Cardiac fibroblast (primary cell): ENCODE measurements at regions not wholly inside any gene's neighbourhood (a gene's known extent, or its start where the extent isn't known, plus 50 kb on each side); places are given as distances from the start of the nearest gene placed in this dataset.

Experiments used
- DNase-seq, 2 donors: peaks; one replicate each; pipeline versions ENCODE4 v3.0.0 to v3.0.0-alpha.2; 2010; ENCODE audit warnings: low read depth in 2 of 2
- H3K4me3 ChIP-seq, 2 donors: replicated peaks in 1 of 2; 1 replicate in 1 of 2; 2 replicates in 1 of 2; pipeline ENCODE4 v1.5.1; 2011; ENCODE audit warnings: low read depth in 2 of 2, low read length in 2 of 2, mild to moderate bottlenecking in 2 of 2, moderate library complexity in 1 of 2
- CTCF ChIP-seq: IDR thresholded peaks from one replicate; pipeline ENCODE4 v1.5.1; 2011; ENCODE audit warnings: low read depth, mild to moderate bottlenecking, low read length, inconsistent platforms

GRCh38 chr7:55644567-55644966 lies 72.3 kb upstream of the VOPP1 start:
- no peak for DNase-seq
- TF ChIP-seq CTCF = no peak
- H3K4me3 ChIP-seq = no peak overlapping the region

GRCh38 chr7:55642266-55642665 lies 70.0 kb upstream of the VOPP1 start:
- H3K4me3 ChIP-seq = no peak overlapping the region
- TF ChIP-seq CTCF = no peak
- DNase-seq = no peak

- no peak for TF ChIP-seq CTCF
- H3K4me3 ChIP-seq = no peak overlapping the region
- DNase-seq = no peak
Observed at GRCh38 chr7:55641811-55642210, 69.5 kb upstream of the VOPP1 start.

GRCh38 chr7:55641273-55641691 lies 69.0 kb upstream of the VOPP1 start:
- DNase-seq = peak; percentile 84 to 91
- peak; percentile 67 for TF ChIP-seq CTCF
- no peak overlapping the region for H3K4me3 ChIP-seq

- TF ChIP-seq CTCF = no peak
- no peak for DNase-seq
- H3K4me3 ChIP-seq = no peak overlapping the region
Observed at GRCh38 chr7:55639640-55640039, 67.3 kb upstream of the VOPP1 start.

GRCh38 chr7:55629051-55629677 lies 56.9 kb upstream of the VOPP1 start:
- DNase-seq = no peak
- TF ChIP-seq CTCF = no peak
- H3K4me3 ChIP-seq = no peak overlapping the region

GRCh38 chr7:55624813-55625212 lies 52.5 kb upstream of the VOPP1 start:
- no peak for DNase-seq
- H3K4me3 ChIP-seq = no peak overlapping the region
- no peak for TF ChIP-seq CTCF
